NCI-H2171 (cell line): ENCODE measurements at regions not wholly inside any gene's neighbourhood (a gene's known extent, or its start where the extent isn't known, plus 50 kb on each side); places are given as distances from the start of the nearest gene placed in this dataset.

Source experiments
- DNase-seq: peaks from one replicate; lab custom pipeline; 2025; lab: John Stamatoyannopoulos, UW

DNA sequence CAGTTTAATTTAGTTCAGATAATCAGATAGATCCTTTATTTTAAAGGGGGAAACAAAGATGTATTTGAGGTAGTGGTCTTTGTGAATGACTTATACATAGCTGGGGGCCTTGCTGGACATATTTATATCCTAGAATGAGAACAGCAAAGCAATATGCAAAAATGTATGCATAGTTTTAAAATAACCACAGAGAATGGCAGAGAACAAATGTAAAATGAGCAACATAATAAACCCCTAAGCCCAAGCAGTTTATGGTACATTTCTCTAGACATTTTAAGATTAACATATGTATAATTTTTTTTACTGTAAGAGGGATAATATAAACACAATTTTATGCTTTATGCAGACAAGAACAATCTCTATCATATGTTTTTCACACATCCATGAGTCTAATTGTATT lies 434.2 kb upstream of the SMIM31 start:
- DNase-seq = no peak

DNA sequence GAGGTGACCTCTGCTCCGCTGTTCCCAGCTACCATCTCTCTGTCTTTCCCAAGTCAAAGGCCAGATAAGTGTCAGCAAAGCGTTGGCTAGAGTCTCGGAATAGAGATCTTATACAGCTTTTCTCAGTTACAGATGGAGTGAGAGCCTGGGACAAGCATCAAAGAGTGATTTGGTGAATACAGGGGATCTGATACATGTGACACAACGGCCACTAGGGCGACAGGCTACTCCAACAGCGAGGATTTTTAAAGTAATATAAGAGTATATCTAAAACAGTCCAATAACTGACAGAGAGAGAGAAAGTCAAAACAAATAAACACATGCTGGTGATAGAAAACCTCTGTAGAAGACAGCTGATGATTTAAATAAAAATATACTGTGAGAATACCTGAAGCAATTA lies 433.1 kb upstream of the SMIM31 start:
- no peak for DNase-seq

DNA sequence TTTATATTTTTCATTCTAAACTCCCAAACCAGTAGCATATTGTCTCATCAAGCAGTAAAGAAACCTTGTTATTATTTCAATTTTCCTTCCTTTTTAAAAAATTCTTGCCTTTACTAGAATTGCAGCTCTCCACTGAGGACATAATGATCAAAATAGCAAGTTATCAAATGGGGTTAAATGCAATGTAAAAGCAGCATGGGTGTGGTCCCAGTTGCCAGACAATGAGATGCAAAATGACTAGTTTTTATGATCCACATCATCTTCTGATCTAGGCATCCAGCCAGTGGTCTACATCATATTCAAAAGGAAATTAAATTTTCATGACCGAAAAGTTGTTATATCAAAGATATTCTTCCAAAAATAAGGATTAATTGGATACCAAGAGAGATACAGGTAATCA lies 427.9 kb upstream of the SMIM31 start:
- no peak for DNase-seq

DNA sequence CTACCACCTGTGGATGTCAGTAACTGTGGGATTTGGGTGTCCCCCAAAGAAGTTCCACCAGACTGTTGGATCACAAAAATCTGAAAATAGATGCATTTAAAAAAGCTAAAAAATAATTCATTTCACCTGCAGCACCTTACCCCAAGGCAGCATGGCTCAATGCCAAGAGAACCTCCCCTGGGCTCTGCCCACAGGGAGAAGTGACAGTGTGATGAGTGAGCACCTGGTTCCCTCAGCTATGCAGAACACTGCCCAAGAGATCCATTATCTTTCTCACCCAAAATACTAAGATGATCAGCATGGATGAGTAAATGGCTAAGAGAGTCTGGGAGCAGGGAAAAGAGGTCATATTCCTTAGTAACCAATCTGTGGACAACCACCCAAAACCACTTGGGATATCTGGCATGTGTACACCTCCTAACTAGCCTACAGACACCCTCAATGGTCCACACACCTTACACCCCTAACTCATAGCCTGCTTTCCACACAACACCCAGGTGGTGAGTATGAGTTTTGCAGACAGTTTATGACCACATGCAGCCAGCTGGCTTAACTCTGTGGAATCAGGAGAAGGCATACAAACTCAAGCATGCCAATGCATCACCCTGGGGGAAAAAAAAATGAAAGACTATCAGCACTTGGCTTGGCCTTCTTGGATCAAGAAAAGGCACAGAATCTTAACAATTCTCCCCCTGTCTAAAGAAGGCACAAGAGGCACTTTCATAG lies 416.5 kb upstream of the SMIM31 start:
- DNase-seq = no peak

DNA sequence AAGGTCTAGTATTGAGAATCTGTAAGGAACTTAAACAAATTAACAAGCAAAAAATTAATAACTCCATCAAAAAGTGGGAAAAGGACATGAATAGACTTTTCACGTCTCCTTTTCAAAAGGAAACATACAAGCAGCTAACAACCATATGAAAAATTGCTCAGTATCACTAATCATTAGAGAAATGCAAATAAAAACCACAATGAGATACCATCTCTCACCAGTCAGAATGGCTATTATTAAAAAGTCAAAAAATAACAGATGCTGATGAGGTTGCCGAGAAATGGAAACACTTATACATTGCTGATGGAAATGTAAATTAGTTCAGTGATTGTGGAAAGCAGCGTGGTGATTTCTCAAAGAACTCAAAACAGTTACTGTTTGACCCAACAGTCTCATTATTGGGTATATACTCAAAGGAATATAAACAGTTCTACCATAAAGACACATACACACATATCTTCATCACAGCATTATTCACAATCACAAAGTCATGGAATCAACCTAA lies 410.4 kb upstream of the SMIM31 start:
- no peak for DNase-seq

DNA sequence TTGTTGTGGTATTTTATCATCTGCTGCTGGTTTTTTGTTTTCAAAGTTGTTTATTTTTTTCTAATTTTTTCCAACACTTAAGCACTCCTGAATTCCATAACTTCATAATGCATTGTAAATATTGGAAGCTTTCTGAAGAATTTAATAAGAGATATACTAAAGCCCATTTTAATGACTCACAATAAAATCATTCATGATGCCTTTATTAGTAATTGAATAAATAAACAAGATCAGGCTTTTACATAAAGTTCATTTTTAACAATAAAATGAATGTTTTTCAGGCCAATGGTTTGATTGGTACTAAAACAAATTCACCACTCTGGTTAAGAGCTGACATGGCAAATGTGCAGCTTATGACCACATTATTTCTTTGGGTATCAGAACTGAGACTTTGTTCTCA lies 408.2 kb upstream of the SMIM31 start:
- DNase-seq = no peak

DNA sequence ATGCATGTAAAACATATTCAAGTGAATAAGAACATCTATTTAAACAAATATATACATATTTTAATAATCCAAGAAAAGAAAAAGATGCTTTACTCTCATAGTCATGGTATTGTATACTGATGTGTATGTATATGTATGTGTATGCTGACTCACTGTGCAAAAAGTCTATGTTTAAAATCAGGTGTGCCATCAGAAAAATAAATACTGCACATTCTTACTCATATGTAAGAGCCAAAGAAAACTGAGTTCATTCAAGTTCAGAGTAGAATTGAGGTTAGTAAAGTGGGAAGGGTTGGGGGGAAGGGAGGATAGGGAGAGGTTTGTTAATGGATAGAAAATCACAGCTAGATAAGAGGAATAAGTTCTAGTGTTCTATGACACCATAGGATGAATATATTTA lies 403.9 kb upstream of the SMIM31 start:
- no peak for DNase-seq

DNA sequence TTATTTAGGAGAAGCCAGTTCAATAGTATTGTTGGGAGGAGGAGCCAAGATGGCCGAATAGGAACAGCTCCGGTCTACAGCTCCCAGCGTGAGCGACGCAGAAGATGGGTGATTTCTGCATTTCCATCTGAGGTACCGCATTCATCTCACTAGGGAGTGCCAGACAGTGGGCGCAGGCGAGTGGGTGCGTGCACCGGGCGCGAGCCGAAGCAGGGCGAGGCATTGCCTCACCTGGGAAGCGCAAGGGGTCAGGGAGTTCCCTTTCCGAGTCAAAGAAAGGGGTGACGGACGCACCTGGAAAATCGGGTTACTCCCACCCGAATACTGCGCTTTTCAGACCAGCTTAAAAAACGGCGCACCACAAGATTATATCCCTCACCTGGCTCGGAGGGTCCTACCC lies 403.2 kb upstream of the SMIM31 start:
- peak; percentile 1 for DNase-seq

DNA sequence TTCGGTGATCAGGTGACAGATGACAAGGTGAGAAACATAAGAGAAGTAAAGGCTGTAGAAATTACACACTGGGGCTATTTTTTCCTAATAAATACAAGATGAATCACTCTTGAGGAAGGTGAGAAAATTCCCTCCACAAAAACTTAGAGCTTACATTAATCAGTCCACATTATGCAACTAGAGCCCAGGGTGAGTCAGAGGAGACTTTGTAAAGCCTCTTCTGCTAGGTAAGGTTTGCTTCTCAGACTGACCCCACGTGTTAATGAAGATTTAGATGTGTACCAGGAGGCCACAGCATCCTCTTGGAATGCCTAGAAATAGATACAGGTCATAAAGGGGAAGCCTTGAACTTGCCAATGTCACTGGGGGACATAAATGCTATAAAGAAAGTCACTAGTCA lies 396.0 kb upstream of the SMIM31 start:
- no peak for DNase-seq

DNA sequence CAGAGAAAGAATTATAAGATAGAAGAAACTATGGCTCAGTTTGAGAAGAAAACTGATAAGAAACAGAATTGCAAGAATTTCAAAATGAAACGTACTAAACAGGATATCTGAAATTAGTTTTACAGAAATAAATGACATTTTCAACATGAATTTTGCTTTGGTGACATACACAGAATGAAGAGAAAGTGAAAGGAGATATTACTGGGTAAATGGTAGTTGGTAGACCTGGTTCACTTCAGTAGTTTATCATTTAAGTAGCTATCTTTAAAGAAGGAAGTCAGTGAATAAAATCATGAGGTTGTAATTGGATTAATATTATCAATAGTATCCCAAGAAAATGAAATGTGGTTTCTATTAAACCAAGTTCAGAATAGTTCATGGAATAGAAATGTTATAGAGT lies 395.5 kb upstream of the SMIM31 start:
- DNase-seq = no peak

DNA sequence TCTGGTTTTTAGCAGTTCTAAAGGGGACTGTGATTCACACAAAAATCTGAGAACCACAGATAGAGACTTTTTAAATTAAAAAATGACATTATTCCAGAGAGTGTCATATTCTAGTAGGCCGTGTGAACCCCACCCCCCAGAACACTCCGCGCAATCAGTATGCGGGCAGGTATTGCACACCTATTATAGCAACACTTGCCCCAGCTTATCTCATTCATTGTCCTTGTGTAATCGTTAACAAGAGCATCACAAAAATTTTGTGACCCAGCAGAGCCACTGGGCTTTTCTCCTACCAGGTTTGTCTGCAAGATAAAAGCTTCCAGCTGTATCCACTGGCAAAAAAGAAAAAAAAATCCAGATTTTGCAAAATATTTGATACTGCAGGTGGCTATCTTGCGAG lies 394.1 kb upstream of the SMIM31 start:
- DNase-seq = no peak

DNA sequence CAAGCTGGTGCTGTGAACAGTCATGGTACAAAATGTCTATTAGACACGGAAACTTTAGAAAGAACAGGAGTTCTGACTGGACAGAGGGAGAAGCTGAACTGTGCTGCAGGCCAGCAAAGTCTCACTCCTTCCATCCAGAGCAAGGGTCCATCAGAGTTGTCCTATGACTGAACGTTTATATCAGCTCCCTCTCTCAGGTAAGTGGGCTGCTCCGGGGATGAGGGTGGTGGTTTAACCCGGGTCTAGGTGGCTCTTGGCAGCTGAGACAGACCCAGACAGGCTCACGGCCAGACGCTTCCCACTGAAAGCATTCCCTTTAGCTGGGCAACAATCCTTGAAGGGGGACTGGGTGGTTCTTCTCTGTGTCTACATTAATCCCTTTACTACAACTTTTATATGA lies 385.0 kb upstream of the SMIM31 start:
- DNase-seq = no peak

DNA sequence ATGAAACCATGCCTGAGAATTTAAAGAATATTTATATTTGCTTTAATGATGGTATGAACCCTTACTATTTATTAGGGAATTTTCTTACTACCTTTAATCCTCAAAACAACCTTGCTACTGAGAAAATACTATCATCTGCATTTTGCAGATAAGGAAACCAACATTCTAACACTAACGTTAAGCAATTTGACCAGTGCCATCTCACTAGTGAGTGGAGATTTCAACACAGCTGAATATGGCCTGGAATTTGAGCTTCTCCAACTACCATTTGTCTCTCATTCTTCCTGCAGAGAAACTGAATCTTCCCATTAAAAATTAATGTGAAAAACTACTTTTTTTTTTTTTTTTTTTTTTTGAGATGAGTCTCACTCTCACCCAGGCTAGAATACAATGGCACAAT lies 380.9 kb upstream of the SMIM31 start:
- no peak for DNase-seq

DNA sequence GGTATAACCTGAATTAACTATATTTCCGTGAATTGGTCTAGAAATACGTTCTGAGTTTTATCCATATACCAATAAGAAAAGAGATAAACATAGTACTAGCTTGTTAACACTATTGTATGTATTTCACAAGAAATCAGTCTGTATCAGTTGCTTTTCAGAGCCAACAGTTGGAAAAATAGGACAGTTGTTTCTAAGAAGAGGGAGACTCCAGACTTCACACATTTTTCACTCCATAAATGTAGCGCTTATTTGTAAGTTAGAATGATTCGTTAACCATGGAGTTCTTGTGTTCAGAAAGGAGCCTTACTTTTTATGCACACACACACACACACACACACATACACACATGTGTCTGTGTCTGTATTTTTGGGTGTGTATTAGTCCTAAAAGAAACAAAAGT lies 376.7 kb upstream of the SMIM31 start:
- no peak for DNase-seq

DNA sequence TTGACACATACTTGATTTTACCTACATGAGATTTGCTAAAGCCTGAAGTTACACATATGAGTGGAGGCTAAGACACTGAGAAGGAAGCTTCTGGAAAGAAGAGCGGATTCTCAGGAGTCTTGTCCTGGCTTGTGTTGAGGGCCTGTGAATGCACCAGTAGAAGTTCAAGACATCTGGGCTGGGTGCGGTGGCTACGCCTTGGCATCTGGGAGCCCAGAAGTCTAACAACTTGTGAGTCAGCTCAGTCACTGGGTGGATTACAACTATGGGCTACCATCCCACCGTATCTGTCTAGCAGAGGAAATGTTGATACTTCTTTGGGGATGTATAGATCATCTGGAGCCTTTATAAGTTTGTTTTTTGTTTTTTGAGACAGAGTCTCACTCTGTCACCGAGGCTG lies 375.6 kb upstream of the SMIM31 start:
- no peak for DNase-seq

DNA sequence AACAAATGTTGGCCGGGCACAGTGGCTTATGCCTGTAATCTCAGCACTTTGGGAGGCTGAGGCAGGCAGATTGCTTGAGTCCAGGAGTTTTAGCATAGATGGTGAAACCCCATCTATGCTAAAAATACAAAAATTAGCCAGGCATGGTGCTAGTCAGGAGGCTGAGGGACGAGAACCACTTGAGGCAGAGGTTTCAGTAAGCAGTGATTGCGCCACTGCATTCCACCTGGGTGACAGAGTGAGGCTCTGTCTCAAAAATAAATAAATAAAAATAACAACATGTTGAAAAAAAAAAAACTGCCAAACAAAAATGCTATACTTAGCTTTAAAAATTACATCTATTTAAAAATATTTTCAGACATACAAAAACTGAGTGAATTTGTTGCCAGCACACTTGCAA lies 374.2 kb upstream of the SMIM31 start:
- no peak for DNase-seq

DNA sequence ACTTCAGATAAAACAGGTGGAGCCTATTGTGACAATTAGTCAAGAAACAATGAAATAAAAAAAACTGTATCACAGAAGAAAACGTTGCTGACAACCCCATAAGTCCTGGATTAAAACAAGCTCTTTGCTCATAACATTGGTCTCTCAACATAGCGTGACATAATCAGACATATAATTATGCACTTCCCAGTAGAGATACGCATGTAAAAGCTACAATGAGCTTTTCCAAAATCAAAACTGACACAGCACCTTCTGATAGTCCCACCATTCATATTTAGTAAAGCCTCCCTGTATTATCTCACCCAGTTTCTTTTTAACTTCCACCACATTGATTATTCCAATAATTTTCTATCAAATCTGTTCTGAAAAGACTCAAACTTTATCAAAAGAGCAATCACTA lies 372.1 kb upstream of the SMIM31 start:
- DNase-seq = no peak

DNA sequence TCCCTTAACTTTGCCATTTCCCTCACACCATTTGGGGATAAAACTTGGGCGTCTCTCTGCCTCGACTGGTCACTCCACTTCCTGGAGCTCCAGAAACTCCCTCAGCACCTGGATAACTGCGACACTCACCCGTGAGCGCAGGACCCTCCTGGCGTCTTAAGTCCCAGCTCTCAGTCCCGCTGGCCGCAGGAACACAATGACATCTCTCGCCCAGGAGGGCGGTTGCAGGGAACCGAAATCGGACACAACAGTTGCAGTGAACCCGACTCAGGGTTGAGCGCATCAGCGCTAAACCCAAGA lies 370.9 kb upstream of the SMIM31 start:
- DNase-seq = no peak

DNA sequence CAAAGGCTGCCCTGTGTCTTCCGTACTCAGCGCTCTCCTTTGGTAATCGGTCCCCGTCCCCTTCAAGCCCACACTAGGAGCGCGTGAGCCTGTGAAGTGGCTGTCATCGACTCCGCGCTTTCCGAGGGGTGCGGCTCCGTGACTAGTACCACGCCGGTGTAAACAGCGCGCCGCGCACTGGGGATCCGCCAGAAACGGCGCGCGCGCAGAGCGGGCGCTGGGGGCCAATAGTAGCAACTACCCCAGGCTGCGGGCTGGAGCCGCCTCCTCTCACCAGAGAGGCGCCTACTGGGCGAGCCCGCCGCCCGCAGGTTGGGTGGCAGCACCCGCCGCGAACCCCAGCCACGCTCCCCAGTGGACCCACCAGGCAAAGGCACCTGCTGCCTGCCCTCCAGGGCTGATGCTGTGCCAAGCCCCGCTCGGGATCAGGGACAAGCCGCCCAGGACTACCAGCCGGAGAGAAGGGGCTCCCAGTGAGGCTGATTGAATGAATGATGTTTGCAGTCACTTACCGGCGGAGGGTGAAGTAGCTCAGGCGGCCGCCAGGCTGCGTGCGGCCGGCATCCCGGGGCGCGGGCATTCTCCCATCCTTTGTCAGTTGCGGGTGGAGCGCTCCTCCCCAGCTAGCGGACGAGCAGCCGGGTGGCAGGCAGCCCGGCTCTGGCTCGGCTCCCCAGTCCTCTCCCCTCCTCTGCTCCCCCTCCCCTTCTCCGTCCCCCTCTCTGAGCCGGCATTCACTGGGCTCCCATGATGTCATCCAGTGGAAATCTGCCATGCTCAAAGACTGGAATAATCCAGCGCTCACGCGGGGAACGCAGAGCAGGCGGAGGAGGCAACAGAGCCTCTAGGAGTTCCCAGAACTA lies 370.3 kb upstream of the SMIM31 start:
- DNase-seq = no peak

DNA sequence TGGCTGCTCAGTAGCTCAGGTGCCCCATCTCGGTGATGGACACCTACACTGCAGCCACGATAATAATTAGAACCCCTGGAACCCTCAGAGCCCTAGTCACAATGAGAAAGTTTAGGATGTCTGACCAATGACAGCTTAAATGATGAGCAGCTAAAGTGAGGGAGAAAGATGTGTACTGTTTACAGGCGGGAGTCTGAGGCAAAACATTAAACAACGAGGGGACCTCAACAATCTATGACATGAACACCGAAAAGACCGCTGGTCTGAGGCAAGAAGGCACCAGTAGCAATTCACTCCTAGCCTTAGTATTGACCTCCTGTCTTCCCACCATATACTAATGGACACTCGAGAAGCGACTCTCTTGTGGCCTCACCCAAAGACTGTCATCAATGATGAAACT lies 369.5 kb upstream of the SMIM31 start:
- no peak for DNase-seq

DNA sequence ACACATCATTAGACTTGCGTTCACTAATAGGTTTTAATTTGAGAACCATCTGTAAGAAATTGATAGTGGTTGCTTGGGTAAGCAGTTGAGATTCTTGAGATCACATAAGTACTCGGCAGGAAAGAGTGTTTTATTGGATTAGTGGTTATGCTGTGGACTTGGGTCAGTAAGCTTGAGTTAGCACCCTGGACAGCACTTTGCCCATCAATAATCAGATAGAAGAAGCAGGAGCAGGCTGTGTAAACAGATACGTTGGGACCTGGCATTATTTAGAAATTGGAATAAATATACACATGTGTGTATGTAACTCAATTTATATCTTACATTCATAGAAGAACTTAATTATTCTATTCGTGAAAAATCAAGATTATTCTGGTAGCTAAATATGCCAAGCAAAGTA lies 357.5 kb upstream of the SMIM31 start:
- no peak for DNase-seq

DNA sequence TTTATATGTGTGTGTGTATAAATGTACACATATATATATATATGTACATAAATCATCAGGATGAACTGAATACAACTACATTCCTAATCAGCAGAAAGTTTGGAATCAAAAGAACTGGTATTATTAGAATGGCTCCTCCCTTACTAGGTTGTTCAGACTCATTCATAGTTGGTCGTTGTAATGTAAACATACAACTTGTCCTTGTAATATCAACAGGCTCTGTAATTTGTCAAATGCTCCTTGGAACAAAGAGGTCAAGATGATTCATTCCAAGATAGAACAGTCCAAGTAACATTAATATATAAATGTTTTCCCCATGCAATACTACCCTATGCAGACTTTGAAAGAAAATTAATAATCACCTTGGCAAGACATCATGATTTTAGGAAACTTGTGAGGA lies 351.4 kb upstream of the SMIM31 start:
- DNase-seq = no peak

DNA sequence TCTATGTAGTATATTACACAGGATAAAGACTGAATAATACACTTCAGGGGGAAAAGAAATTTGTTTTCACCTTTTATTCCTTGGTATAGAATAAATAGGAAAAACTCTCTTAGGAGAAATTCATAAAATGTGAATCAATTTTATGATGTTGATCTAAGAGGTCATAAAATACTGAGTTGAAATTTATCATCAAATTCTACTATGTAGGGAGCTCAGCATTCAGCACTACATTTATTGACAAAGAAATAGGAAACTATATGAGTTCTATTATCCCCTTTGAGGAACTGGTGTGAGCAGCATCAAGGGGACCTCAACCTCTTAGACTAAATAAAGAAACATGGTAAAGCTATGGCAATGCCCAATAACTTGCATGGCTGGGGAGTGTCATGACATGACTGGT lies 348.2 kb upstream of the SMIM31 start:
- DNase-seq = no peak

DNA sequence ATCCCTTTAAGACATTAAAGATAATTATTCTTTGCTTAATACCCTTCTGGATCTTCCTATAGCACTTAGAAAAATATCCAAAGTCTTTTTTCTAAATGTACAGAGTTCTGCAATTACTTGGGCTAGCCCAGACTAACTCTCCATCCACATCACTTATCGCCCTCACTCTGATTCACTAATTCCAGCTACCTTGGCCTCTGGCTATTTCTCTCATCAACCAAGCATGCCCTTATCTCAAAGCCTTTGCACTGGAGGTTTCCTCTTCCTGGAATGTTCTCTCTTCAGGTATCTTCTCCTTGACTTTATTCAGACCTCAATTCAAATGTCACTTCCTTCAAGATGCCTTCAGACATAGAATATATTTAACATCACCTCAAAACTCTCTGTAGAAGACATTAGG lies 345.1 kb upstream of the SMIM31 start:
- no peak for DNase-seq
